Breast epithelium (tissue), 4 donors: ENCODE measurements at regions not wholly inside any gene's neighbourhood (a gene's known extent, or its start where the extent isn't known, plus 50 kb on each side); places are given as distances from the start of the nearest gene placed in this dataset.

Experiments
- DNase-seq, 2 donors: peaks; one replicate each; pipeline ENCODE4 v3.0.0-alpha.2; 2019; ENCODE audit warnings: low spot score in 2 of 2
- H3K27ac ChIP-seq, 2 donors: fragments of 200-600 bp; sonication (generic) in 1 of 2; one replicate each; pipeline ENCODE4 v1.5.1; 2016 to 2019; ENCODE audit warnings: mild to moderate bottlenecking in 1 of 2
- H3K27me3 ChIP-seq, 2 donors: fragments of 200-600 bp; sonication (generic) in 1 of 2; one replicate each; pipeline versions ENCODE4 v1.5.1 to v1.6.0; 2017 to 2019; ENCODE audit warnings: control low read depth in 1 of 2, mild to moderate bottlenecking in 1 of 2
- H3K36me3 ChIP-seq: fragments of 200-600 bp; one replicate; pipeline ENCODE4 v1.5.1; 2019
- H3K4me1 ChIP-seq, 2 donors: fragments of 200-600 bp; sonication (generic); one replicate each; pipeline ENCODE4 v1.5.1; 2016 to 2019; ENCODE audit warnings: control low read depth in 1 of 2
- H3K4me3 ChIP-seq, 3 donors: fragments of 200-600 bp; sonication (generic); 1 replicate in 2 of 3; 2 replicates in 1 of 3; pipeline ENCODE4 v1.5.1; 2016 to 2019; ENCODE audit warnings: mild to moderate bottlenecking in 3 of 3, moderate library complexity in 2 of 3
- H3K9me3 ChIP-seq, 2 donors: fragments of 200-600 bp; sonication (generic) in 1 of 2; one replicate each; pipeline ENCODE4 v1.5.1; 2016 to 2019; ENCODE audit warnings: control low read depth in 1 of 2
- POLR2A ChIP-seq: fragments of 450-650 bp; IDR thresholded peaks from one replicate; pipeline ENCODE4 v1.6.1; 2016; ENCODE audit warnings: antibody characterized with exemption, mild to moderate bottlenecking, moderate library complexity
- POLR2AphosphoS5 ChIP-seq, 3 donors: sonication (generic); formaldehyde crosslinking; IDR thresholded peaks; one replicate each; pipeline ENCODE4 v1.6.1; 2017; ENCODE audit warnings: antibody characterized with exemption in 3 of 3
- intact Hi-C: fragments of 100-400 bp; cut with DNase I; formaldehyde crosslinking; loops from one replicate; pipeline ENCODE4 v1.15.1; 2023; ENCODE audit warnings: low total_unique reads
- TF ChIP-seq, protein P1 (sequence below), 3 donors: fragments of 450-650 bp; IDR thresholded peaks; one replicate each; pipeline ENCODE4 v1.5.1; 2016 to 2017; ENCODE audit warnings: antibody characterized with exemption in 3 of 3, mild to moderate bottlenecking in 3 of 3, moderate library complexity in 3 of 3

GRCh38 chr5:40453689-40454088 is 226.0 kb upstream of the PTGER4 start:
- Histone ChIP-seq H3K36me3 (no peaks in the 10 kb centered on the region), H3K4me3 (no peak overlapping the region), H3K4me1 (no peaks in the 10 kb centered on the region), H3K27me3 (no peaks in the 10 kb centered on the region), H3K27ac (no peak overlapping the region), H3K9me3 (peaks cover 0 to 14% of the 10 kb centered on the region in 2 donors)
- intact Hi-C loops, result no loop called here
- no peak for DNase-seq
- TF ChIP-seq POLR2AphosphoS5 (IDR thresholded peaks at IDR 0.05), result no peak
- TF ChIP-seq, protein P1, sequence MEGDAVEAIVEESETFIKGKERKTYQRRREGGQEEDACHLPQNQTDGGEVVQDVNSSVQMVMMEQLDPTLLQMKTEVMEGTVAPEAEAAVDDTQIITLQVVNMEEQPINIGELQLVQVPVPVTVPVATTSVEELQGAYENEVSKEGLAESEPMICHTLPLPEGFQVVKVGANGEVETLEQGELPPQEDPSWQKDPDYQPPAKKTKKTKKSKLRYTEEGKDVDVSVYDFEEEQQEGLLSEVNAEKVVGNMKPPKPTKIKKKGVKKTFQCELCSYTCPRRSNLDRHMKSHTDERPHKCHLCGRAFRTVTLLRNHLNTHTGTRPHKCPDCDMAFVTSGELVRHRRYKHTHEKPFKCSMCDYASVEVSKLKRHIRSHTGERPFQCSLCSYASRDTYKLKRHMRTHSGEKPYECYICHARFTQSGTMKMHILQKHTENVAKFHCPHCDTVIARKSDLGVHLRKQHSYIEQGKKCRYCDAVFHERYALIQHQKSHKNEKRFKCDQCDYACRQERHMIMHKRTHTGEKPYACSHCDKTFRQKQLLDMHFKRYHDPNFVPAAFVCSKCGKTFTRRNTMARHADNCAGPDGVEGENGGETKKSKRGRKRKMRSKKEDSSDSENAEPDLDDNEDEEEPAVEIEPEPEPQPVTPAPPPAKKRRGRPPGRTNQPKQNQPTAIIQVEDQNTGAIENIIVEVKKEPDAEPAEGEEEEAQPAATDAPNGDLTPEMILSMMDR (IDR thresholded peaks at IDR 0.05), result no peak
- TF ChIP-seq POLR2A, result no peak

- Histone ChIP-seq H3K27me3 (no peaks in the 10 kb centered on the region), H3K27ac (no peak overlapping the region), H3K9me3 (peaks cover 0 to 9% of the 10 kb centered on the region in 2 donors), H3K4me1 (no peaks in the 10 kb centered on the region), H3K36me3 (no peaks in the 10 kb centered on the region), H3K4me3 (no peak overlapping the region)
- TF ChIP-seq, protein P1 (IDR thresholded peaks at IDR 0.05), result no peak
- no peak for TF ChIP-seq POLR2AphosphoS5 (IDR thresholded peaks at IDR 0.05)
- TF ChIP-seq POLR2A, result no peak
- DNase-seq, result no peak
- intact Hi-C loops, result no loop called here
Observed at GRCh38 chr5:40452874-40453624, 226.7 kb upstream of the PTGER4 start.

DNA sequence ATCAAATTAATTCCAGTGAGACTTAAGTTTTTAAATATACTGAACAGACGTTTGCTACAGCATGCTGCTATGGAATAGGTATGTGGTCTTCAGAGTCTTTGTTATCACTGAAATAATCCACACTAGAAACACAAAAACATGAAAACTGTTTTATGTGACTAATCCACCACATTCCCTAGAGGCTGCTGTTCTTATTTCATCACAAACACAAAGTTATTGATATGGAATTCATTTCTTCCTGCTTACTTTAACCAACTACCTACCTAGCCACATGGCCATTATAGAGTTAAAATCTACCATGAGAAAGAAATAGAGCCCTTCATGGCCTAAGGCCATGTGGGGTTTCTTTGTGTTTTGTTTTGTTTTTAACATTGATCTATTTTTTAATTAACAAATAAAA is 232.3 kb upstream of the PTGER4 start:
- no peak for DNase-seq
- intact Hi-C loops, result no loop called here
- H3K4me1 ChIP-seq, result no peaks in the 10 kb centered on the region
- H3K36me3 ChIP-seq, result no peaks in the 10 kb centered on the region
- H3K27ac ChIP-seq, result no peak overlapping the region
- H3K9me3 ChIP-seq, result peaks cover 0 to 15% of the 10 kb centered on the region in 2 donors
- TF ChIP-seq POLR2A (no peak), POLR2AphosphoS5 (IDR thresholded peaks at IDR 0.05) (no peak)
- TF ChIP-seq, protein P1 (IDR thresholded peaks at IDR 0.05), result no peak
- no peaks in the 10 kb centered on the region for H3K27me3 ChIP-seq
- no peak overlapping the region for H3K4me3 ChIP-seq

GRCh38 chr5:40446910-40447309 is 232.8 kb upstream of the PTGER4 start:
- no peaks in the 10 kb centered on the region for H3K4me1 ChIP-seq
- H3K9me3 ChIP-seq, result peaks cover 0 to 15% of the 10 kb centered on the region in 2 donors
- no peak for DNase-seq
- H3K4me3 ChIP-seq, result no peak overlapping the region
- H3K27ac ChIP-seq, result no peak overlapping the region
- intact Hi-C loops, result no loop called here
- no peaks in the 10 kb centered on the region for H3K36me3 ChIP-seq
- H3K27me3 ChIP-seq, result no peaks in the 10 kb centered on the region
- TF ChIP-seq POLR2AphosphoS5 (IDR thresholded peaks at IDR 0.05) (no peak), POLR2A (no peak)
- TF ChIP-seq, protein P1 (IDR thresholded peaks at IDR 0.05), result no peak

DNA sequence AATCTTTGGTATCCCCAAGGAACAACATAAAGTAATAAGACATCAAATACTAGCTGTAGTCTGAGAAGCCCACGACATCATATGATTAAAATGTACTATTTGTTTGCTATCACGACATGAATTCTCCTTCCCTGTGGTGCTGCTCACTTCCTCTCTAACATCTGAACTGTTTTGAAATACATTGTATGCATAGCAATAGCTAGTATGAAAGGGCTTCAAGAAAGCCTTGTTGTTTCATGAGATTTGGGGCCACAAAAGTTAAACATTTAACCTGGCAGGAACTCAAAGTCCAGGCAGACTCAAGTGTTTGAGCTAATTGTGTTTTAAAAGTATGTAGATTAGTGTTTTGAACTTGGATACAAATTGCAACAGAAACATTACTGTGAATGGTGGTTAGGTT is 237.4 kb upstream of the PTGER4 start:
- Histone ChIP-seq H3K27ac (no peak overlapping the region), H3K9me3 (peaks cover 0 to 15% of the 10 kb centered on the region in 2 donors), H3K36me3 (no peaks in the 10 kb centered on the region), H3K27me3 (no peaks in the 10 kb centered on the region), H3K4me1 (no peaks in the 10 kb centered on the region), H3K4me3 (no peak overlapping the region)
- TF ChIP-seq POLR2AphosphoS5 (IDR thresholded peaks at IDR 0.05), result no peak
- intact Hi-C loops, result no loop called here
- no peak for DNase-seq
